HG03108 (cell line): ENCODE measurements at regions not wholly inside any gene's neighbourhood (a gene's known extent, or its start where the extent isn't known, plus 50 kb on each side); places are given as distances from the start of the nearest gene placed in this dataset.

Experiments used
- ATAC-seq: cut with Tn5 transposase; IDR thresholded peaks from one replicate; pipeline ENCODE4 v1.9.1; 2021; ENCODE audit warnings: moderate library complexity; ENCODE audit not compliant: unreplicated experiment

- ATAC-seq: no peak
Observed at GRCh38 chr2:126448611-126449010, 207.3 kb upstream of the GYPC start.

DNA sequence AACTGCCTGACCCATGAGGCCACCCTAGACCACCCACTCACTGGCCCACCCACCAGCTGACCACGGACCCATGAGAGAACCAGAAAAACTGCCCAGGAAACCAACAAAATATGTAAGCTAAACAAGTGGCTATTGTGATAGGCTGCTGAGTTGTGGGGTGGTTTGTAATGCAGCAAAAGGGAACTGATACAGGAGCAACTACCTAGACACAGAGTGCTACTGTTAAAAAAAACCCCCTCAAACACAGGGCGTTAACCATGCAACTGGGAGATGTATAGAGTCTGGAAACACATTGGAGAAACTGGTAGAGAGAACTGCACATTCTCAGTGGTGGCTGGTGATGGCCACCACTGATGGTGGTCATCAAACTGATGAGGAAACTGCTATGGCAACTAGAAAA lies 206.3 kb upstream of the GYPC start:
- ATAC-seq: no peak

- no peak for ATAC-seq
Observed at GRCh38 chr2:126463892-126464674, 191.9 kb upstream of the GYPC start.

DNA sequence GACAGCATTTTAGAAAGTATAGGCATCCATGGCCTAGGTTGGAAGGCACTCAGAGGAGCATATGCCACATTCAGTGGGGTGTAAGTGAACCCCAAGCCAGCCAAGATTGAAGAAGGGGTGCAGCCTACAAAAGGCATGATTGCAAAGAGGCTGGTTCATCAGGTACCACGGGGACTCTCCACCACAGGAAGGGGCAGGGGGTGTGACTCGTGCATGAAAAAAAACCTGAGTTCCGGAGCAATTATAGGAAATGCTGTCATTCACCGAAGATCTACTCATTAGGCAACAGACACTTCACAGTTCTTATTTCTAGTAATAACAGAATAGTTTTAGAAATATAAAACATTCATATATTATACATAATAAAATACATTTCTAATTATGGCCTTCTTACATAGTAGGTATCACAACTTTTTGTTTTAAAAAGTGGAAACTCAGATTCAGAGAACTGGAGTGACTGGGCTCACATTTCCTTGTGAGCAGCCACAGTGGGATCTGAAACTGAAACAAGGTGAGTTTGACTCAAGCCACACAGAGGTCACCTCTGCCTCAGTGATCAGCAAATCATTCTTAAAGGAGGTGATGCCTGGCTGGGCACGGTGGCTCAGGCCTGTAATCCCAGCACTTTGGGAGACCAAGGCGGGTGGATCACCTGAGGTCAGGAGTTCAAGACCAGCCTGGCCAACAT lies 188.4 kb upstream of the GYPC start:
- peak; percentile 89 for ATAC-seq

- ATAC-seq: no peak
Observed at GRCh38 chr2:126475031-126475430, 180.9 kb upstream of the GYPC start.

- no peak for ATAC-seq
Observed at GRCh38 chr2:126476691-126477090, 179.3 kb upstream of the GYPC start.

DNA sequence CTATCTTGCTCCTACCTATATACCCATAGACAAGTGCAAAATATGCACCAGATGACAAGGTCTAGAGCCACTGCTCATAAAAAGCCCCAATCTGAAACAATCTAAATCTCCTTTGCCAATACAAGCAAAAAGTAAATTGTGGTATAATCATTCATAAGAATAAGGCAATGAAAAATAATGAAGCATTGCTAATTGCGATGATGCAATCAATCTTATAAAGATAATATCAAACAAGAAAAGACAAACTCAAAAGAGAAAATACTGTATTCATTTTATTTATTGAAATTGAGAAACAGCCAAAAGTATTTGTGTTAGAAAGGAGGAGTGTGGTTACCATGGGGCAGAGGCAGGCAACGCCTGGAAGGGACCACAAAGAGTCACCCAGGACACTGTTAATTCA lies 175.9 kb upstream of the GYPC start:
- ATAC-seq: no peak

GRCh38 chr2:126482582-126483464 lies 173.1 kb upstream of the GYPC start:
- no peak for ATAC-seq

- no peak for ATAC-seq
Observed at GRCh38 chr2:126494593-126494992, 161.4 kb upstream of the GYPC start.

GRCh38 chr2:126495189-126495588 lies 160.8 kb upstream of the GYPC start:
- no peak for ATAC-seq

DNA sequence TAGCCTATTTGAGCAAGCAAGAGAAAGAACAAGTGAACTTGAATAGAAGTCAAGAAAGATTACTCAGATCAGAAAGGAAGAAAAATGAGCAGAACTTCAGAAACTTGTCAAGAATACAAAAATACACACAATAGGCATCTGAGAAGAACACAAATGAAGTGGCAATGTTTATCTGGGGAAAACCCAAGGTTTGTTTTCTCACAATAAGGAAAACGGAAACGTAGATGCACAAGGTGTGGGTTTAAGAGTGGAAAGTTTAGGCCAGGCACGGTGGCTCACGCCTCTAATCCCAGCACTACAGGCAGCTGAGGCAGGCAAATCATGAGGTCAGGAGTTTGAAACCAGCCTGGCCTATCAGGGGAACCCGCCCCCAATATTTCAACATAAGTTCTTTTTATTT lies 159.5 kb upstream of the GYPC start:
- peak; percentile 81 for ATAC-seq

DNA sequence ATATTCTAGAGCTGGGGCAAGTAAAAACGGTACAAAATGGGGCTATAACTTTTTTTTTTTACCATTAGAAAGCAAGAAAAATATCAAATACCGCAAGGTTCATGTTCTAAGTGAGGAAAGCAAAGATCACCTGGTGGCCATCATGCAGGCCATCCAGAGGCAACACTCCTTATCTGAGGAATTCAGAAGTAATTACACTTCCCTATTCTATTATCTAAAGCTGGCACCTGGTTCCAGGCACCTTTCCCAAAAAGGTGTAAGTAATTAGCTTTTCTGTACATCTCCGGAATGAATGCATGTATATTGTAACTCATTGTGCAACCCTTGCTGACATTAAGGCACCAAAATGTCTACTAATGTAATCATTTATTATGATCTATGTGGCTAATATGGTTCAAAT lies 152.5 kb upstream of the GYPC start:
- no peak for ATAC-seq

DNA sequence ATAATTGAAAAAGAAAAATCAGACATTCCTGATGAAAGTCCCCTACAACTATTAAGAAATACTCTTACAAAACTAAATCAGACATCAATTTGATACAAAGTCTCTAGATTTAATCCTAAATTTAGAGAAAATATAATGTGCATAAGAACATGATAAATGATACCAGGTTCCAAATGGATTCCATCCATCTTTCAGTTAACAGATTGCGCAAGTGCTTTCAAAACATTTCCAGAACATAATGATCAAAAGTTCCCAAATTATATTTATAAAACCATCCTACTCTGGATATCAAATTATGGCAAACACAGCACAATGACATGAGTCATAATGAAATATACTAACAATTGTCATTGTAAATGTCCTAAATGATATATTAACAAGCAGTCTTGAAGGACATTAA lies 151.0 kb upstream of the GYPC start:
- no peak for ATAC-seq

DNA sequence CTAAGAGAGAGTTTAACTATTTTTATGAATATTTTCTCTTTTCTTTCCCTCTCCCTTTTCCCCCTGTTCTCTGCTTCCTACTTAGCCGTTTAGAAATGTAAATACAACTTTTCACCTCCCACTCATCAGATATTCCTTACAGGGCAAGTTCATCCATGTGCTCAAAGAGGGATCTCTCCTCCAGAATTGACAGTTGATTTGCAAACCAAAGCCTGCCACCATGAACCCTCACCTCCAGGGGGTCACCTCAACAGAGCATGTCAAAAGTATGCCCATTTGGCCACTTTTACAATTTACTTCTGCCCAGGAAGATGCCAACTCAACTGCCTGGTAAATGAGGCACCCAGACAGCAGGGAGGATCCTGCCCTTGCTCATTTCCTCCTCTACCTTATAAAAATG lies 149.2 kb upstream of the GYPC start:
- ATAC-seq: no peak

DNA sequence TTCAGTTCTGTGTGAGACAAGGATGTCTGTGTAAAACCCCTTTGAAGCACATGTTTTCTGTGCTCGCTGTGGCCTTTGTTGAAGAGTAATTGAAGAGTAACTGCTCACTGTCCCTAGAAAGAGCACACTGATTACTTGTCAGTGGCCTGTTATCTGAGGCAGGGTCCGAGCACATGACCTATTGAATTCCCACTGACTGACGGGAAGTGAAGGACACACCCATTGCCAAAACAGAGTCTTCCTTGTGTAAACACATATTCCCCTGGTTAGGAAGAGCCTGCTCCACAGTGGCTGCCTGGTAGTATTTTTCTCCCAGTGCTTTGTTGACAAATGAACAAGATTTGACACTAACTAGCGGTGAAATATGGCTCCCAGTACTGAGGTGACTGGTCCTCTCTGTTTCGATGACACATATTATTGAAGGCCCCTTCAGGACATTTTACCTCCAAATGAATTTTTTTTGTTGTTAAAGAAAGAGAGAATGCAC lies 148.5 kb upstream of the GYPC start:
- ATAC-seq: no peak

DNA sequence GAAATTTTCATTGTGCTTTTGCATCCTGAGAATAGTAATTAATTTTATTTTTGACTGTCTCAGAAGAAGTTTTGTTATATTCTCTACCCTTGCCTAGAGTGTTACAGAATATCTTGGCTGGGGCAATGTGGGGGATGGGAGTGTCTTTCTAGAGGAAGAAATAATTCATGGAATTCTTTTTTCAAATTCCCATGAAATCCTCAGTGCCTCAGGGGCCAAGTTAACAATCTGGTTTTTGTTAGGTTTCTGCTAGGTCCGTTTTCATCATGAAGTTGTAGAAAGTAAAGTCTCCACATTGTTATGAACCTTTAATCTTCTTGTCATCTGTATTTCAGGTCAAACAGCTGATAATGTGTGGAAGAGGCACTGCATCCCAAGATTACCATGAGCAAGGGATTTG lies 145.6 kb upstream of the GYPC start:
- ATAC-seq: no peak

DNA sequence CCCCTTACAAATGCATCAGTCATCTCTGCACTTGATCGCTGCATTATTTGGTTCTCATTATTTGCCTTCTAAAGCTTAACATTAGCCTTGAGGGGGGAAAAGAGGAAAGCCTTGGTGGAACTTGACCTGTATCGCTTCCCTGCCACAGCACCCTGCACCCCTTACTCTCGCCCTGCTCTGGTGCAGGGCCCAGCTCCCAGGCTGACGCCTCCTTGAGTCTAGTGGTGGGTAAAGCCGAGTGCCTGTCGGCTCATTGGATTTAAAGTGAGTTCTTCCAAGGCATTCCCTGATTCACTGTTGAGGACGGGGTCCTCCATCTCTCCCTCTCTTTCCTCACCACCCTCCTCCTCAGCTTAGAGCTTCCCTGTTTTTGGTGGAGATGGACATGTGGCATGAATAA lies 145.0 kb upstream of the GYPC start:
- ATAC-seq: no peak

- no peak for ATAC-seq
Observed at GRCh38 chr2:126512026-126512425, 143.9 kb upstream of the GYPC start.

- no peak for ATAC-seq
Observed at GRCh38 chr2:126513033-126513432, 142.9 kb upstream of the GYPC start.

DNA sequence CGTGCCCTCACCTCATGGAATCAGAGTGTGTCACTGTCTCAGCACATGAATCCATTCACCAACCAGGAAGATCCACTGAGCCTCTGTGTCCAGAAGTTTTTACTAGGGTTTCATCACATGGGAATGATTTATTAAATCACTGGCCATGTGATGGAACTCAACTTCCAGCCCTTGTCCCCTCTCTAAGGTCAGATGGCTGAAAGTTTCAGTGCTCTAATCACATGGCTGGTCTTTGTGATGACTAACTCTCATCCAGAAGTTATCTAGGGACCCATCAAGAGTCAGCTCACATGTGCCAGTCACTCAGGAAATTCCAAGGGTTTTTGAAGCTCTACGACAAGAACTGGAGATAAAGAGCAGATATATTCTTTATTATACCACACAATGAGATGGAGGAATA lies 140.5 kb upstream of the GYPC start:
- ATAC-seq: no peak

GRCh38 chr2:126518196-126518595 lies 137.8 kb upstream of the GYPC start:
- no peak for ATAC-seq
